ENCODE measurements at regions not wholly inside any gene's neighbourhood (a gene's known extent, or its start where the extent isn't known, plus 50 kb on each side); places are given as distances from the start of the nearest gene placed in this dataset.
A peak's percentile ranks its signal among the peaks of the same experiment; 100 is the strongest.

DNA sequence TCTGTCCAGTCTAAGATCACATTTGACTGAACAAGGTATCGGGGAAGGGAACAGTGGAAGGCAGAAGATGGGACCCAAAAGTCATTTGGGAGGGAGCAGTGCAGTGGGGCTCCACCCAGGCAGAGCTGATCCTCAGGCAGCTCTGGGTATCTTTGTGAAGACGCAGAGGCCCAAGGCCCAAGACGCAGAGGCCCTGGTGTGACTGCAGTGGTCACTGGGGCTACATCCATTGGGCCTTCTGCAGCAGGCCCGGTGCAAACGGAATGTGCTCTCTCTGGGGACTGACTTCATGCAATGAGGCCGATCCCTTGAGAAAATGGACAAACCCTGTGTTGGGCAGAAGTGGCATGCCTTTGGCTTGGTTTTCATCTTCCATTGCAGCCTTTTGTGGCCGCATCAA is 463.4 kb upstream of the ZNF507 start:
- peaks cover 6% of the 10 kb centered on the region for H3K9me3 ChIP-seq (ENCODE audit: insufficient read depth, low read depth, low read length)
- TF ChIP-seq EZH2 (IDR thresholded peaks at IDR 0.05; ENCODE audit: insufficient read depth, low read length) = no peak
- TF ChIP-seq, protein P1, sequence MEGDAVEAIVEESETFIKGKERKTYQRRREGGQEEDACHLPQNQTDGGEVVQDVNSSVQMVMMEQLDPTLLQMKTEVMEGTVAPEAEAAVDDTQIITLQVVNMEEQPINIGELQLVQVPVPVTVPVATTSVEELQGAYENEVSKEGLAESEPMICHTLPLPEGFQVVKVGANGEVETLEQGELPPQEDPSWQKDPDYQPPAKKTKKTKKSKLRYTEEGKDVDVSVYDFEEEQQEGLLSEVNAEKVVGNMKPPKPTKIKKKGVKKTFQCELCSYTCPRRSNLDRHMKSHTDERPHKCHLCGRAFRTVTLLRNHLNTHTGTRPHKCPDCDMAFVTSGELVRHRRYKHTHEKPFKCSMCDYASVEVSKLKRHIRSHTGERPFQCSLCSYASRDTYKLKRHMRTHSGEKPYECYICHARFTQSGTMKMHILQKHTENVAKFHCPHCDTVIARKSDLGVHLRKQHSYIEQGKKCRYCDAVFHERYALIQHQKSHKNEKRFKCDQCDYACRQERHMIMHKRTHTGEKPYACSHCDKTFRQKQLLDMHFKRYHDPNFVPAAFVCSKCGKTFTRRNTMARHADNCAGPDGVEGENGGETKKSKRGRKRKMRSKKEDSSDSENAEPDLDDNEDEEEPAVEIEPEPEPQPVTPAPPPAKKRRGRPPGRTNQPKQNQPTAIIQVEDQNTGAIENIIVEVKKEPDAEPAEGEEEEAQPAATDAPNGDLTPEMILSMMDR (IDR thresholded peaks at IDR 0.05; ENCODE audit: insufficient read depth, low read depth, low read length) = no peak
- peaks cover 11% of the 10 kb centered on the region for H3K4me1 Mint-ChIP-seq (ENCODE audit: low read depth, unreplicated experiment)
- H2AFZ ChIP-seq (ENCODE audit: low read depth, low read length) = no peak overlapping the region
- H3K27ac ChIP-seq (ENCODE audit: low read depth, low read length) = no peak overlapping the region
- H3K36me3 ChIP-seq (ENCODE audit: insufficient read depth, low read length) = no peaks in the 10 kb centered on the region
- FAIRE-seq (no peak), DNase-seq (ENCODE audit: low read depth) (no peak)
- no peaks in the 10 kb centered on the region for H3K36me3 Mint-ChIP-seq (ENCODE audit: low read depth, unreplicated experiment)
- H3K4me1 ChIP-seq (ENCODE audit: insufficient read depth, low read length) = no peaks in the 10 kb centered on the region
- H3K79me2 ChIP-seq (ENCODE audit: insufficient read depth, low read length) = no peaks in the 10 kb centered on the region
- H3K4me3 ChIP-seq (ENCODE audit: insufficient read depth, low read depth, low read length) = no peak overlapping the region
- no peaks in the 10 kb centered on the region for H4K20me1 ChIP-seq (ENCODE audit: insufficient read depth, low read length)
- H3K27ac Mint-ChIP-seq (ENCODE audit: unreplicated experiment) = no peak overlapping the region
- no peak overlapping the region for H3K4me2 ChIP-seq (ENCODE audit: low read length)
- peaks cover 30% of the 10 kb centered on the region for H3K27me3 Mint-ChIP-seq (ENCODE audit: low read depth, unreplicated experiment)
- H3K4me3 Mint-ChIP-seq (ENCODE audit: unreplicated experiment) = no peak overlapping the region
- no peak overlapping the region for H3K9ac ChIP-seq (ENCODE audit: low read length)
- peaks cover 3% of the 10 kb centered on the region for H3K9me3 Mint-ChIP-seq (ENCODE audit: unreplicated experiment)
- H3K27me3 ChIP-seq (ENCODE audit: insufficient read depth, low read length) = no peaks in the 10 kb centered on the region

DNA sequence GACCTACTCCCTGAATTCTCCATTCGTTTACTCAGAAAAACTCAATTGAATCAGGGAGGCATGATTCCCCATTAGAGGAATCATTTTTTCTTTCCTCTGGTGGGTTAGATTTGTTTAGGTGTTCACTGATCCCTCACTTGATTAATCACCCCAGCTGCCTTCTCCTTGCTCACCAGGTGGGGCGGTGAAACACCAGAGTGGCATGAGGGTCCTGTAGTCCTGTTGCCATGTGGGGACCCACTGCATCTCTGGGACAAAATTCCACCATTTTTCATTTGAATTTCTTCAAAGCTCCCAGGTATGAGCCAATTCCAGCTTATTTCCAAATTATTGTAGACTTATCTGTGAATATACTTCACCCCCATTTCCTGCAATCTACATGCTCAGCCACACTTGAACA is 462.7 kb upstream of the ZNF507 start:
- FAIRE-seq = no peak
- Mint-ChIP-seq H3K27ac (ENCODE audit: unreplicated experiment) (no peak overlapping the region), H3K9me3 (ENCODE audit: unreplicated experiment) (peaks cover 5% of the 10 kb centered on the region), H3K36me3 (ENCODE audit: low read depth, unreplicated experiment) (no peaks in the 10 kb centered on the region), H3K4me1 (ENCODE audit: low read depth, unreplicated experiment) (peaks cover 11% of the 10 kb centered on the region), H3K27me3 (ENCODE audit: low read depth, unreplicated experiment) (peaks cover 28% of the 10 kb centered on the region), H3K4me3 (ENCODE audit: unreplicated experiment) (no peak overlapping the region)
- no peaks in the 10 kb centered on the region for H3K27me3 ChIP-seq (ENCODE audit: insufficient read depth, low read length)
- no peak overlapping the region for H3K27ac ChIP-seq (ENCODE audit: low read depth, low read length)
- H3K4me1 ChIP-seq (ENCODE audit: insufficient read depth, low read length) = no peaks in the 10 kb centered on the region
- H4K20me1 ChIP-seq (ENCODE audit: insufficient read depth, low read length) = no peaks in the 10 kb centered on the region
- TF ChIP-seq, protein P1 (IDR thresholded peaks at IDR 0.05; ENCODE audit: insufficient read depth, low read depth, low read length) = no peak
- no peak for TF ChIP-seq EZH2 (IDR thresholded peaks at IDR 0.05; ENCODE audit: insufficient read depth, low read length)
- H2AFZ ChIP-seq (ENCODE audit: low read depth, low read length) = no peak overlapping the region
- no peak for DNase-seq (ENCODE audit: low read depth)
- H3K9me3 ChIP-seq (ENCODE audit: insufficient read depth, low read depth, low read length) = peaks cover 5% of the 10 kb centered on the region
- no peak overlapping the region for H3K9ac ChIP-seq (ENCODE audit: low read length)
- H3K4me3 ChIP-seq (ENCODE audit: insufficient read depth, low read depth, low read length) = no peak overlapping the region
- no peak overlapping the region for H3K4me2 ChIP-seq (ENCODE audit: low read length)
- H3K79me2 ChIP-seq (ENCODE audit: insufficient read depth, low read length) = no peaks in the 10 kb centered on the region
- no peaks in the 10 kb centered on the region for H3K36me3 ChIP-seq (ENCODE audit: insufficient read depth, low read length)

GRCh38 chr19:31883296-31883990 is 462.0 kb upstream of the ZNF507 start:
- no peak for FAIRE-seq
- H3K27ac ChIP-seq (ENCODE audit: low read depth, low read length) = no peak overlapping the region
- H3K27ac Mint-ChIP-seq (ENCODE audit: unreplicated experiment) = peak overlapping the region; percentile 4

More at GRCh38 chr19:31883296-31883990, 462.0 kb upstream of the ZNF507 start:
- peaks cover 27% of the 10 kb centered on the region for H3K27me3 Mint-ChIP-seq (ENCODE audit: low read depth, unreplicated experiment)
- no peak overlapping the region for H3K4me3 Mint-ChIP-seq (ENCODE audit: unreplicated experiment)
- H3K9me3 ChIP-seq (ENCODE audit: insufficient read depth, low read depth, low read length) = peaks cover 2% of the 10 kb centered on the region
- no peak for DNase-seq (ENCODE audit: low read depth)
- H3K27me3 ChIP-seq (ENCODE audit: insufficient read depth, low read length) = no peaks in the 10 kb centered on the region
- no peak overlapping the region for H2AFZ ChIP-seq (ENCODE audit: low read depth, low read length)
- no peaks in the 10 kb centered on the region for H4K20me1 ChIP-seq (ENCODE audit: insufficient read depth, low read length)
- peaks cover 11% of the 10 kb centered on the region for H3K4me1 Mint-ChIP-seq (ENCODE audit: low read depth, unreplicated experiment)
- H3K36me3 ChIP-seq (ENCODE audit: insufficient read depth, low read length) = no peaks in the 10 kb centered on the region
- H3K9ac ChIP-seq (ENCODE audit: low read length) = no peak overlapping the region
- no peaks in the 10 kb centered on the region for H3K36me3 Mint-ChIP-seq (ENCODE audit: low read depth, unreplicated experiment)
- TF ChIP-seq EZH2 (IDR thresholded peaks at IDR 0.05; ENCODE audit: insufficient read depth, low read length) = no peak
- TF ChIP-seq, protein P1 (IDR thresholded peaks at IDR 0.05; ENCODE audit: insufficient read depth, low read depth, low read length) = no peak
- no peaks in the 10 kb centered on the region for H3K79me2 ChIP-seq (ENCODE audit: insufficient read depth, low read length)
- H3K9me3 Mint-ChIP-seq (ENCODE audit: unreplicated experiment) = peaks cover 5% of the 10 kb centered on the region
- H3K4me3 ChIP-seq (ENCODE audit: insufficient read depth, low read depth, low read length) = no peak overlapping the region
- no peak overlapping the region for H3K4me2 ChIP-seq (ENCODE audit: low read length)
- no peaks in the 10 kb centered on the region for H3K4me1 ChIP-seq (ENCODE audit: insufficient read depth, low read length)

Data from astrocyte (in vitro differentiated cells and primary cell).